DND-41 (cell line): ENCODE measurements at regions not wholly inside any gene's neighbourhood (a gene's known extent, or its start where the extent isn't known, plus 50 kb on each side); places are given as distances from the start of the nearest gene placed in this dataset.

Experiments
- CTCF ChIP-seq: IDR thresholded peaks from 2 replicates; pipeline ENCODE4 v1.5.1; 2012; ENCODE audit warnings: borderline replicate concordance, low read length, moderate library complexity, mild to moderate bottlenecking; ENCODE audit not compliant: poor library complexity, severe bottlenecking; ENCODE audit errors: extremely low read depth
- EZH2 ChIP-seq: IDR thresholded peaks from 3 replicates; pipeline ENCODE4 v1.6.1; 2012; ENCODE audit warnings: borderline replicate concordance, low read depth, mild to moderate bottlenecking, moderate library complexity, low read length, inconsistent platforms; ENCODE audit not compliant: severe bottlenecking

GRCh38 chr4:189513421-189513820, 427.3 kb upstream of the FRG1 start:
- TF ChIP-seq CTCF (no peak), EZH2 (no peak)
